ENCODE measurements at regions not wholly inside any gene's neighbourhood (a gene's known extent, or its start where the extent isn't known, plus 50 kb on each side); places are given as distances from the start of the nearest gene placed in this dataset.

GRCh38 chrX:96244955-96245354 lies 439.7 kb upstream of the DIAPH2 start:
- H3K9me3 ChIP-seq (ENCODE audit: insufficient read depth, low read depth, low read length), result no peaks in the 10 kb centered on the region
- no peak overlapping the region for H3K27ac ChIP-seq (ENCODE audit: low read length)
- no peak overlapping the region for H3K9ac ChIP-seq (ENCODE audit: low read depth, low read length)
- H3K27me3 ChIP-seq (ENCODE audit: insufficient read depth, low read length), result no peaks in the 10 kb centered on the region
- no peak overlapping the region for H3K4me3 ChIP-seq (ENCODE audit: low read length)
- H3K36me3 ChIP-seq (ENCODE audit: insufficient read depth, low read depth, low read length), result no peaks in the 10 kb centered on the region
- H3K4me1 ChIP-seq (ENCODE audit: insufficient read depth, low read length), result peaks cover 4% of the 10 kb centered on the region; the same call in 1 of the 2 replicates

DNA sequence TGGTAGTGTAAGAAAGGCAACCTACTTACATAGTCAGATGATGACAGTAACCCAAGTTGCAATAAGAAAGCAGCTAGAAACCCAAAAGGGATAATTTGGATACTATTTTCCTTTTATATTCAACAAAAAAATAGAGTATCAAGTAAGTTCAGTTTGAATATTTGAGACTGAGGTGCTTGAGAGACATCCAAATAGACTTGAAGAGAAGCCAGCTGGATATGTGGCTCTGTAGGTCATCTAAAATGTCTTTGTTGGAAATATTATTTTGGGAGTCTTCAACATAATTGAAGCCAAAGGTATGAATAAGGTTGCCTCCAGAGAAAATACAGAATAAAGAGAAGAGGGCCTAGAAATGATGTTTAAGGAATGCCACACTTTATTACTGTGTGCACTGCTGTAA lies 438.2 kb upstream of the DIAPH2 start:
- Histone ChIP-seq H3K27me3 (ENCODE audit: insufficient read depth, low read length) (no peaks in the 10 kb centered on the region), H3K9ac (ENCODE audit: low read depth, low read length) (no peak overlapping the region), H3K36me3 (ENCODE audit: insufficient read depth, low read depth, low read length) (no peaks in the 10 kb centered on the region), H3K4me3 (ENCODE audit: low read length) (no peak overlapping the region), H3K4me1 (ENCODE audit: insufficient read depth, low read length) (peaks cover 4% of the 10 kb centered on the region; the same call in 1 of the 2 replicates), H3K9me3 (ENCODE audit: insufficient read depth, low read depth, low read length) (no peaks in the 10 kb centered on the region), H3K27ac (ENCODE audit: low read length) (no peak overlapping the region)
